ENCODE measurements at regions not wholly inside any gene's neighbourhood (a gene's known extent, or its start where the extent isn't known, plus 50 kb on each side); places are given as distances from the start of the nearest gene placed in this dataset.

DNA sequence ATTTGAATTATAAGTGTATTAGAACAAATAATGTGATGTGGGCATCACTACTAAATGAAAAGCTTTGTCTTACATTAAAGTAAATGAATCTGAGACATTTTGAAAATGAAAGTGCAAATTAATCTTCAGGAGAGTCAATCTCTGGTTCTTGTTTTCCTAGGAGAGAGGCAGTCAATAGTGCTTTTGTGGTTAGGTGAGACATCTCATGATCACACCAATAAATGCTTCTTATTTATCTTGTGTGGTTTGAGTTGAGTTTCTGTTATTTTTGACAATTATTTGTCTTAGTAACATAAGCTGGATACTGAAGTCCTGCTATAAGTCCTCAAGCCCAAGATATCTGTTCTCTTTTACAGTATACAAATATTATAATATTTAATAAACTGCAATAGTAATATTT lies 1378.0 kb upstream of the PCDH9 start:
- TF ChIP-seq, protein P1, sequence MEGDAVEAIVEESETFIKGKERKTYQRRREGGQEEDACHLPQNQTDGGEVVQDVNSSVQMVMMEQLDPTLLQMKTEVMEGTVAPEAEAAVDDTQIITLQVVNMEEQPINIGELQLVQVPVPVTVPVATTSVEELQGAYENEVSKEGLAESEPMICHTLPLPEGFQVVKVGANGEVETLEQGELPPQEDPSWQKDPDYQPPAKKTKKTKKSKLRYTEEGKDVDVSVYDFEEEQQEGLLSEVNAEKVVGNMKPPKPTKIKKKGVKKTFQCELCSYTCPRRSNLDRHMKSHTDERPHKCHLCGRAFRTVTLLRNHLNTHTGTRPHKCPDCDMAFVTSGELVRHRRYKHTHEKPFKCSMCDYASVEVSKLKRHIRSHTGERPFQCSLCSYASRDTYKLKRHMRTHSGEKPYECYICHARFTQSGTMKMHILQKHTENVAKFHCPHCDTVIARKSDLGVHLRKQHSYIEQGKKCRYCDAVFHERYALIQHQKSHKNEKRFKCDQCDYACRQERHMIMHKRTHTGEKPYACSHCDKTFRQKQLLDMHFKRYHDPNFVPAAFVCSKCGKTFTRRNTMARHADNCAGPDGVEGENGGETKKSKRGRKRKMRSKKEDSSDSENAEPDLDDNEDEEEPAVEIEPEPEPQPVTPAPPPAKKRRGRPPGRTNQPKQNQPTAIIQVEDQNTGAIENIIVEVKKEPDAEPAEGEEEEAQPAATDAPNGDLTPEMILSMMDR (IDR thresholded peaks at IDR 0.05; ENCODE audit: insufficient read depth, low read length, poor library complexity, severe bottlenecking), result no peak
- no peak for TF ChIP-seq EZH2phosphoT487 (conservative IDR thresholded peaks at IDR 0.05; ENCODE audit: low read length)
